ENCODE measurements at regions not wholly inside any gene's neighbourhood (a gene's known extent, or its start where the extent isn't known, plus 50 kb on each side); places are given as distances from the start of the nearest gene placed in this dataset.
A peak's percentile ranks its signal among the peaks of the same experiment; 100 is the strongest.

- Histone ChIP-seq H3K4me2 (ENCODE audit: low read length, poor library complexity, severe bottlenecking) (no peak overlapping the region), H3K4ac (ENCODE audit: low read depth in 1 of 2, low read length in 2 of 2) (no peak overlapping the region), H2BK5ac (ENCODE audit: low read depth, low read length, poor library complexity, severe bottlenecking) (no peak overlapping the region), H3K9ac (ENCODE audit: low read length) (no peak overlapping the region), H2AK5ac (ENCODE audit: low read length, severe bottlenecking) (no peak overlapping the region), H3K4me3 (ENCODE audit: insufficient read depth in 1 of 2, low read depth in 1 of 2, low read length in 2 of 2) (no peak overlapping the region), H2BK120ac (ENCODE audit: low read depth, low read length) (no peak overlapping the region), H2BK12ac (ENCODE audit: low read length in 2 of 2) (no peak overlapping the region), H3K79me1 (replicated peaks; ENCODE audit: low read length, poor library complexity, severe bottlenecking) (no peaks in the 10 kb centered on the region), H3K18ac (ENCODE audit: low read depth in 1 of 2, low read length in 2 of 2) (no peak overlapping the region), H4K8ac (ENCODE audit: low read length) (no peak overlapping the region), H4K91ac (ENCODE audit: low read length) (no peak overlapping the region), H3K27me3 (ENCODE audit: control insufficient read depth in 1 of 2, insufficient read depth in 1 of 2, low read length in 2 of 2) (no peaks in the 10 kb centered on the region), H3K36me3 (ENCODE audit: control insufficient read depth in 1 of 2, insufficient read depth in 2 of 2, low read depth in 1 of 2, low read length in 2 of 2) (no peaks in the 10 kb centered on the region), H3K9me3 (ENCODE audit: control insufficient read depth, low read length) (no peaks in the 10 kb centered on the region), H3K27ac (ENCODE audit: low read length, poor library complexity, severe bottlenecking) (no peak overlapping the region), H2AFZ (ENCODE audit: low read depth, low read length) (no peak overlapping the region), H3K14ac (ENCODE audit: low read length in 2 of 2) (no peak overlapping the region), H3K23ac (ENCODE audit: low read length in 2 of 2) (no peak overlapping the region), H2BK15ac (ENCODE audit: low read depth, poor library complexity, severe bottlenecking) (no peak overlapping the region), H3K4me1 (ENCODE audit: control insufficient read depth, insufficient read depth, low read depth, low read length) (no peaks in the 10 kb centered on the region)
- WGBS = 100% methylated on average over 3 of the region's 3 CpGs
- DNase-seq = no peak
Measured at GRCh38 chr2:145845923-145846322, 1326.0 kb upstream of the ZEB2 start.

- Histone ChIP-seq H3K18ac (ENCODE audit: low read depth in 1 of 2, low read length in 2 of 2) (no peak overlapping the region), H3K4me1 (ENCODE audit: control insufficient read depth, insufficient read depth, low read depth, low read length) (no peaks in the 10 kb centered on the region)
Measured at GRCh38 chr2:145845207-145845894, 1325.4 kb upstream of the ZEB2 start.

GRCh38 chr2:145841973-145842372 lies 1322.1 kb upstream of the ZEB2 start:
- no peaks in the 10 kb centered on the region for H3K36me3 ChIP-seq (ENCODE audit: control insufficient read depth in 1 of 2, insufficient read depth in 2 of 2, low read depth in 1 of 2, low read length in 2 of 2)
- no peak overlapping the region for H3K4me3 ChIP-seq (ENCODE audit: insufficient read depth in 1 of 2, low read depth in 1 of 2, low read length in 2 of 2)
- H4K8ac ChIP-seq (ENCODE audit: low read length) = no peak overlapping the region
- H4K91ac ChIP-seq (ENCODE audit: low read length) = no peak overlapping the region
- H3K4me1 ChIP-seq (ENCODE audit: control insufficient read depth, insufficient read depth, low read depth, low read length) = no peaks in the 10 kb centered on the region
- no peaks in the 10 kb centered on the region for H3K79me1 ChIP-seq (replicated peaks; ENCODE audit: low read length, poor library complexity, severe bottlenecking)
- no peak overlapping the region for H2AFZ ChIP-seq (ENCODE audit: low read depth, low read length)
- H2BK15ac ChIP-seq (ENCODE audit: low read depth, poor library complexity, severe bottlenecking) = no peak overlapping the region
- no peak overlapping the region for H3K4me2 ChIP-seq (ENCODE audit: low read length, poor library complexity, severe bottlenecking)
- H2BK12ac ChIP-seq (ENCODE audit: low read length in 2 of 2) = no peak overlapping the region
- no peak overlapping the region for H2BK120ac ChIP-seq (ENCODE audit: low read depth, low read length)
- no peak overlapping the region for H3K14ac ChIP-seq (ENCODE audit: low read length in 2 of 2)
- H3K27me3 ChIP-seq (ENCODE audit: control insufficient read depth in 1 of 2, insufficient read depth in 1 of 2, low read length in 2 of 2) = no peaks in the 10 kb centered on the region
- H3K4ac ChIP-seq (ENCODE audit: low read depth in 1 of 2, low read length in 2 of 2) = no peak overlapping the region
- H2BK5ac ChIP-seq (ENCODE audit: low read depth, low read length, poor library complexity, severe bottlenecking) = no peak overlapping the region
- no peak for DNase-seq
- H3K23ac ChIP-seq (ENCODE audit: low read length in 2 of 2) = no peak overlapping the region
- no peak overlapping the region for H3K18ac ChIP-seq (ENCODE audit: low read depth in 1 of 2, low read length in 2 of 2)
- H3K9me3 ChIP-seq (ENCODE audit: control insufficient read depth, low read length) = no peaks in the 10 kb centered on the region
- no peak overlapping the region for H3K9ac ChIP-seq (ENCODE audit: low read length)
- WGBS = 100% methylated on average over 2 of the region's 3 CpGs
- H3K27ac ChIP-seq (ENCODE audit: low read length, poor library complexity, severe bottlenecking) = no peak overlapping the region
- H2AK5ac ChIP-seq (ENCODE audit: low read length, severe bottlenecking) = no peak overlapping the region

More at GRCh38 chr2:145845207-145845894, 1325.4 kb upstream of the ZEB2 start:
- no peak overlapping the region for H2BK120ac ChIP-seq (ENCODE audit: low read depth, low read length)
- H4K8ac ChIP-seq (ENCODE audit: low read length) = no peak overlapping the region
- H2BK5ac ChIP-seq (ENCODE audit: low read depth, low read length, poor library complexity, severe bottlenecking) = no peak overlapping the region
- H3K4me3 ChIP-seq (ENCODE audit: insufficient read depth in 1 of 2, low read depth in 1 of 2, low read length in 2 of 2) = no peak overlapping the region
- no peak overlapping the region for H2BK15ac ChIP-seq (ENCODE audit: low read depth, poor library complexity, severe bottlenecking)
- H2BK12ac ChIP-seq (ENCODE audit: low read length in 2 of 2) = no peak overlapping the region
- H3K27me3 ChIP-seq (ENCODE audit: control insufficient read depth in 1 of 2, insufficient read depth in 1 of 2, low read length in 2 of 2) = no peaks in the 10 kb centered on the region
- H3K4me2 ChIP-seq (ENCODE audit: low read length, poor library complexity, severe bottlenecking) = no peak overlapping the region
- H3K23ac ChIP-seq (ENCODE audit: low read length in 2 of 2) = no peak overlapping the region
- no peak overlapping the region for H3K4ac ChIP-seq (ENCODE audit: low read depth in 1 of 2, low read length in 2 of 2)
- H3K79me1 ChIP-seq (replicated peaks; ENCODE audit: low read length, poor library complexity, severe bottlenecking) = no peaks in the 10 kb centered on the region
- no peak overlapping the region for H2AK5ac ChIP-seq (ENCODE audit: low read length, severe bottlenecking)
- H3K9ac ChIP-seq (ENCODE audit: low read length) = no peak overlapping the region
- no peak overlapping the region for H2AFZ ChIP-seq (ENCODE audit: low read depth, low read length)
- H3K14ac ChIP-seq (ENCODE audit: low read length in 2 of 2) = no peak overlapping the region
- no peaks in the 10 kb centered on the region for H3K36me3 ChIP-seq (ENCODE audit: control insufficient read depth in 1 of 2, insufficient read depth in 2 of 2, low read depth in 1 of 2, low read length in 2 of 2)
- H3K9me3 ChIP-seq (ENCODE audit: control insufficient read depth, low read length) = no peaks in the 10 kb centered on the region
- no peak overlapping the region for H4K91ac ChIP-seq (ENCODE audit: low read length)
- no peak overlapping the region for H3K27ac ChIP-seq (ENCODE audit: low read length, poor library complexity, severe bottlenecking)
- peak; percentile 26 for DNase-seq
- WGBS = 80% methylated on average over 1 of the region's 2 CpGs

GRCh38 chr2:145836986-145837385 lies 1317.1 kb upstream of the ZEB2 start:
- no peak overlapping the region for H3K4me2 ChIP-seq (ENCODE audit: low read length, poor library complexity, severe bottlenecking)
- no peak overlapping the region for H2BK5ac ChIP-seq (ENCODE audit: low read depth, low read length, poor library complexity, severe bottlenecking)
- H3K79me1 ChIP-seq (replicated peaks; ENCODE audit: low read length, poor library complexity, severe bottlenecking) = no peaks in the 10 kb centered on the region
- H2AFZ ChIP-seq (ENCODE audit: low read depth, low read length) = no peak overlapping the region
- H2BK120ac ChIP-seq (ENCODE audit: low read depth, low read length) = no peak overlapping the region
- WGBS = 100% methylated on average over 3 of the region's 3 CpGs
- no peaks in the 10 kb centered on the region for H3K27me3 ChIP-seq (ENCODE audit: control insufficient read depth in 1 of 2, insufficient read depth in 1 of 2, low read length in 2 of 2)
- no peak overlapping the region for H2BK15ac ChIP-seq (ENCODE audit: low read depth, poor library complexity, severe bottlenecking)
- no peaks in the 10 kb centered on the region for H3K36me3 ChIP-seq (ENCODE audit: control insufficient read depth in 1 of 2, insufficient read depth in 2 of 2, low read depth in 1 of 2, low read length in 2 of 2)
- no peak overlapping the region for H4K8ac ChIP-seq (ENCODE audit: low read length)
- no peak overlapping the region for H2AK5ac ChIP-seq (ENCODE audit: low read length, severe bottlenecking)
- no peak overlapping the region for H3K18ac ChIP-seq (ENCODE audit: low read depth in 1 of 2, low read length in 2 of 2)
- H3K14ac ChIP-seq (ENCODE audit: low read length in 2 of 2) = no peak overlapping the region
- H3K9me3 ChIP-seq (ENCODE audit: control insufficient read depth, low read length) = no peaks in the 10 kb centered on the region
- H2BK12ac ChIP-seq (ENCODE audit: low read length in 2 of 2) = no peak overlapping the region
- no peak overlapping the region for H3K23ac ChIP-seq (ENCODE audit: low read length in 2 of 2)
- no peak overlapping the region for H3K27ac ChIP-seq (ENCODE audit: low read length, poor library complexity, severe bottlenecking)
- H3K4me1 ChIP-seq (ENCODE audit: control insufficient read depth, insufficient read depth, low read depth, low read length) = no peaks in the 10 kb centered on the region
- no peak overlapping the region for H4K91ac ChIP-seq (ENCODE audit: low read length)
- H3K4me3 ChIP-seq (ENCODE audit: insufficient read depth in 1 of 2, low read depth in 1 of 2, low read length in 2 of 2) = no peak overlapping the region
- no peak overlapping the region for H3K9ac ChIP-seq (ENCODE audit: low read length)
- DNase-seq = no peak
- H3K4ac ChIP-seq (ENCODE audit: low read depth in 1 of 2, low read length in 2 of 2) = no peak overlapping the region
